Chondrocyte (in vitro differentiated cells): ENCODE measurements at regions not wholly inside any gene's neighbourhood (a gene's known extent, or its start where the extent isn't known, plus 50 kb on each side); places are given as distances from the start of the nearest gene placed in this dataset.

Source experiments
- DNase-seq: peaks from one replicate; pipeline ENCODE4 v3.0.0; 2021; ENCODE audit warnings: mixed read lengths, low spot score
- H3K27ac Mint-ChIP-seq: one replicate; pipeline ENCODE4 v1.8.0; 2021; ENCODE audit warnings: mild to moderate bottlenecking, moderate library complexity, mixed read lengths; ENCODE audit not compliant: unreplicated experiment
- H3K27me3 Mint-ChIP-seq: 2 replicates; pipeline ENCODE4 v1.8.0; 2021; ENCODE audit warnings: low read depth, mixed read lengths
- H3K36me3 Mint-ChIP-seq: 2 replicates; pipeline ENCODE4 v1.8.0; 2021; ENCODE audit warnings: low read depth, mixed read lengths
- H3K4me1 Mint-ChIP-seq: 2 replicates; pipeline ENCODE4 v1.8.0; 2021; ENCODE audit warnings: low read depth, mild to moderate bottlenecking, mixed read lengths
- H3K4me3 Mint-ChIP-seq: one replicate; pipeline ENCODE4 v1.8.0; 2021; ENCODE audit warnings: mild to moderate bottlenecking, moderate library complexity, mixed read lengths; ENCODE audit not compliant: unreplicated experiment
- H3K9me3 Mint-ChIP-seq: 2 replicates; pipeline ENCODE4 v1.8.0; 2021; ENCODE audit warnings: low read depth, mixed read lengths
- TF ChIP-seq, protein P1 (sequence below): fragments of 200-600 bp; sonication (generic); IDR thresholded peaks from 2 replicates; pipeline ENCODE4 v1.5.0; 2021; ENCODE audit warnings: antibody characterized with exemption, mild to moderate bottlenecking, moderate library complexity

DNA sequence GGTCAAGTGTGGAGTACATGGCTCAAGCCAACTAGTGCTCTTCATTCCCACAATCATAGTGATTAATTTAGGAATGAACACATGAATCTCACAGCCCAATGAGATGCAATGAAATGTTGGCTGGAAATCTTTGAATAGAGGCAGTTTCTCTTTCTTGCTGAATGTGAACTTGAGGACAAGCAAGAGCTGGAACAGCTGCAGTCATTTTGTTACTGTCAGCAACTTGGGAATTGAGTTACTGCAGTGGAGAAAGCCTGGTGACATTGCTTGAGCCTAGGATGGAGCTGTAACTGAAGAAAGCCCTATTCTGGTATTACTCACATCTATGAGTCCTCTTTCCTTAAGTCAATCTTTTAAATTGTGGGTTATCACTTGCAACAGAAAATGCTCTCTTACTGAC lies 62.3 kb downstream of the YIPF5 start:
- DNase-seq = no peak

More for the DNA sequence above, 62.3 kb downstream of the YIPF5 start:
- H3K27me3 Mint-ChIP-seq = peaks cover 5% of the 10 kb centered on the region
- no peak overlapping the region for H3K4me3 Mint-ChIP-seq
- TF ChIP-seq, protein P1, sequence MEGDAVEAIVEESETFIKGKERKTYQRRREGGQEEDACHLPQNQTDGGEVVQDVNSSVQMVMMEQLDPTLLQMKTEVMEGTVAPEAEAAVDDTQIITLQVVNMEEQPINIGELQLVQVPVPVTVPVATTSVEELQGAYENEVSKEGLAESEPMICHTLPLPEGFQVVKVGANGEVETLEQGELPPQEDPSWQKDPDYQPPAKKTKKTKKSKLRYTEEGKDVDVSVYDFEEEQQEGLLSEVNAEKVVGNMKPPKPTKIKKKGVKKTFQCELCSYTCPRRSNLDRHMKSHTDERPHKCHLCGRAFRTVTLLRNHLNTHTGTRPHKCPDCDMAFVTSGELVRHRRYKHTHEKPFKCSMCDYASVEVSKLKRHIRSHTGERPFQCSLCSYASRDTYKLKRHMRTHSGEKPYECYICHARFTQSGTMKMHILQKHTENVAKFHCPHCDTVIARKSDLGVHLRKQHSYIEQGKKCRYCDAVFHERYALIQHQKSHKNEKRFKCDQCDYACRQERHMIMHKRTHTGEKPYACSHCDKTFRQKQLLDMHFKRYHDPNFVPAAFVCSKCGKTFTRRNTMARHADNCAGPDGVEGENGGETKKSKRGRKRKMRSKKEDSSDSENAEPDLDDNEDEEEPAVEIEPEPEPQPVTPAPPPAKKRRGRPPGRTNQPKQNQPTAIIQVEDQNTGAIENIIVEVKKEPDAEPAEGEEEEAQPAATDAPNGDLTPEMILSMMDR = no peak
- no peaks in the 10 kb centered on the region for H3K36me3 Mint-ChIP-seq
- H3K4me1 Mint-ChIP-seq = no peaks in the 10 kb centered on the region
- H3K9me3 Mint-ChIP-seq = peaks cover 11% of the 10 kb centered on the region
- no peak overlapping the region for H3K27ac Mint-ChIP-seq
